ENCODE measurements at regions not wholly inside any gene's neighbourhood (a gene's known extent, or its start where the extent isn't known, plus 50 kb on each side); places are given as distances from the start of the nearest gene placed in this dataset.
A peak's percentile ranks its signal among the peaks of the same experiment; 100 is the strongest.

GRCh38 chr1:165147799-165148198 is 208.7 kb downstream of the LMX1A start:
- intact Hi-C loops (cut with micrococcal nuclease): no loop called here

GRCh38 chr1:165144757-165145397 is 211.6 kb downstream of the LMX1A start:
- intact Hi-C loops (cut with micrococcal nuclease): no loop called here
- Mint-ChIP-seq H3K4me3 (ENCODE audit: low read depth) (no peak overlapping the region), H3K27me3 (ENCODE audit: low read depth) (no peaks in the 10 kb centered on the region), H3K9me3 (no peaks in the 10 kb centered on the region), H3K4me1 (ENCODE audit: low read depth) (no peaks in the 10 kb centered on the region), H3K36me3 (ENCODE audit: low read depth) (no peaks in the 10 kb centered on the region), H3K27ac (no peak overlapping the region)
- peak; percentile 10 for DNase-seq (ENCODE audit: low spot score)

More at GRCh38 chr1:165147799-165148198, 208.7 kb downstream of the LMX1A start:
- DNase-seq (ENCODE audit: low spot score): no peak
- Mint-ChIP-seq H3K4me1 (ENCODE audit: low read depth) (no peaks in the 10 kb centered on the region), H3K4me3 (ENCODE audit: low read depth) (no peak overlapping the region), H3K36me3 (ENCODE audit: low read depth) (no peaks in the 10 kb centered on the region), H3K27ac (no peak overlapping the region), H3K9me3 (no peaks in the 10 kb centered on the region), H3K27me3 (ENCODE audit: low read depth) (no peaks in the 10 kb centered on the region)

DNA sequence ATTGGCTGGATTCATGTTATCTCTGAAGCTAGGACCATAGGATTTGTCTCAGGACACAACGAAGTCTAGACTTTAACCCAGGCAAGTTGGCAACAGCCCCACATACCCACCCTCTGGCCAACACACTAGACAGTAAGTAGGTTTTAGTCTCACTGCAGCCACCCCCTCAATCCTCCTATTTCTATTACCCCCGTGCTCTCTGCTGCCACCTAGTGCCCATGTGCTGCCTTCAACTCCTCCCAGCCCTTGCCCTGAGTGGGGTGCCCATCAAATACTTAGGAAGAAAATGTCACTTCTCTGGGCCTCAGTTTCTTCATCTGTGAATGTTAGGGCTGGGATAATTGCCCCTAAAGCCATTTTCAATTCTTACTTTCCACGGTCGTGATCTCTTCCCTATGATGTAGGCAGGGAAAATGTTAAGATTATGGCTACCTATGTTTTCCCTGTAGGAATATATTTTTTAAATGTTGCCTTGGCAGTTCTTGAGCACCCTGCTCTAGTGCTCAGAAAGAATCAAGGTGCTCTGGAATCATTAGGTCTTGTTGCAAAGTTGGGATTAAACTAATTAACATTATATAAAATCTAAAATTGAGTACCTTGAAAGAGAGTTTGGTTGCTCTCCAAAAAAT is 213.0 kb downstream of the LMX1A start:
- Mint-ChIP-seq H3K27me3 (ENCODE audit: low read depth) (no peaks in the 10 kb centered on the region), H3K4me3 (ENCODE audit: low read depth) (no peak overlapping the region), H3K36me3 (ENCODE audit: low read depth) (no peaks in the 10 kb centered on the region), H3K9me3 (no peaks in the 10 kb centered on the region), H3K4me1 (ENCODE audit: low read depth) (no peaks in the 10 kb centered on the region), H3K27ac (no peak overlapping the region)
- DNase-seq (ENCODE audit: low spot score): peak; percentile 10
- intact Hi-C loops (cut with micrococcal nuclease): no loop called here

DNA sequence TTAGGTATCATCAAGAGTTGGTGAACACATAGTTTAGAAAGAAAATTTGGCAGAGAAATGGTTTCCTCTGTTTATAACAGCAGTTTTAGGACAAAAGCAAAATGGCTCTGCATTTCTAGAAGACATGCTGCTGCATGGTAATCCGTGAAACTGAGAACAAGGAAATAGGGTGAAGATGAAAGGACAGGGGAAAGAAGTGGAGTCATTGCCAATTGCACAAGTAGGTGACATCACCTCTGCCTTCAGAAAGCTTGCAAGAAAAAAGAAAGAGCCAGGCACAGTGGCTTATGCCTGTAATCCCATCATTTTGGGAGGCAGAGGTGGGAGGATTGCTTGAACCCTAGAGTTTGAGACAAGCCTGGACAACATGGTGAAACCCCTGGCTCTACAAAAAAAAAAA is 217.6 kb downstream of the LMX1A start:
- Mint-ChIP-seq H3K9me3 (no peaks in the 10 kb centered on the region), H3K27ac (no peak overlapping the region), H3K4me3 (ENCODE audit: low read depth) (no peak overlapping the region), H3K36me3 (ENCODE audit: low read depth) (no peaks in the 10 kb centered on the region), H3K4me1 (ENCODE audit: low read depth) (no peaks in the 10 kb centered on the region), H3K27me3 (ENCODE audit: low read depth) (no peaks in the 10 kb centered on the region)
- DNase-seq (ENCODE audit: low spot score): no peak
- intact Hi-C loops (cut with micrococcal nuclease): no loop called here

- no peak overlapping the region for H3K27ac Mint-ChIP-seq
- intact Hi-C loops (cut with micrococcal nuclease): no loop called here
- H3K36me3 Mint-ChIP-seq (ENCODE audit: low read depth): no peaks in the 10 kb centered on the region
- no peak overlapping the region for H3K4me3 Mint-ChIP-seq (ENCODE audit: low read depth)
- H3K4me1 Mint-ChIP-seq (ENCODE audit: low read depth): no peaks in the 10 kb centered on the region
- H3K9me3 Mint-ChIP-seq: no peaks in the 10 kb centered on the region
- peaks cover 2% of the 10 kb centered on the region for H3K27me3 Mint-ChIP-seq (ENCODE audit: low read depth)
- DNase-seq (ENCODE audit: low spot score): no peak
Measured at GRCh38 chr1:165137551-165138316, 218.8 kb downstream of the LMX1A start.

GRCh38 chr1:165134431-165134830 is 222.1 kb downstream of the LMX1A start:
- H3K9me3 Mint-ChIP-seq: no peaks in the 10 kb centered on the region
- no peak overlapping the region for H3K27ac Mint-ChIP-seq
- intact Hi-C loops (cut with micrococcal nuclease): no loop called here
- H3K36me3 Mint-ChIP-seq (ENCODE audit: low read depth): no peaks in the 10 kb centered on the region
- H3K4me3 Mint-ChIP-seq (ENCODE audit: low read depth): no peak overlapping the region
- peaks cover 2% of the 10 kb centered on the region for H3K27me3 Mint-ChIP-seq (ENCODE audit: low read depth)
- no peaks in the 10 kb centered on the region for H3K4me1 Mint-ChIP-seq (ENCODE audit: low read depth)
- no peak for DNase-seq (ENCODE audit: low spot score)

DNA sequence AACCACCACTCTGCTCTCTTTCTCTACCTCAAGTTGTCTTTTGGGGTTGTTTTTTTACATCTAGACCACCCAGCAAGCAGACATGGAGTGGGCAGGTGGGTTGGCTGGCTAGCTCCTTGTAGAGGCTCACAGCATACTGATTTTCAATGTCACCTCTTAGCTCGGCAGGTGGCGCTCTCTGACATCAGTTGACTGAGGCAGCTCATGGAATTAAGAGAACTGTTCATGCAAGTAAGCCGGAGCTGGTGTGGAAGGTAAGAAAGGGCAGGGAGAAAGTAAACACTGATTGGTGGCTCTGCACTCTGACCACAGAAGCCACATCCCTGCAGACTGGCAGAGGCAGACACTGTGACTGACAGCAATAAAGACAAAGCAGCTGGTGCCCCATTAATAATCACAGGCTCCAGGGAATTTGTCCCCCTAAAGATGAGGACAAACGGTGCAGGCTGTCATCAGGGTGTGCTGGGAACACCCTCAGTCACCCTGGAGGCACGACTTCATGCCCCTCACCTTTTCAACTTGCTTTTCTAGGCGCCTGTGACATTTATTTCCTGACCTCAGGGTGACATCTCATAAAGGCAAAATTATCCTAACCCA is 226.8 kb downstream of the LMX1A start:
- no peak overlapping the region for H3K4me3 Mint-ChIP-seq (ENCODE audit: low read depth)
- no peak overlapping the region for H3K27ac Mint-ChIP-seq
- H3K27me3 Mint-ChIP-seq (ENCODE audit: low read depth): peaks cover 2% of the 10 kb centered on the region
- H3K36me3 Mint-ChIP-seq (ENCODE audit: low read depth): no peaks in the 10 kb centered on the region
- no peaks in the 10 kb centered on the region for H3K9me3 Mint-ChIP-seq
- intact Hi-C loops (cut with micrococcal nuclease): no loop called here
- no peaks in the 10 kb centered on the region for H3K4me1 Mint-ChIP-seq (ENCODE audit: low read depth)
- peak; percentile 15 for DNase-seq (ENCODE audit: low spot score)

GRCh38 chr1:165124772-165125171 is 231.7 kb downstream of the LMX1A start:
- H3K9me3 Mint-ChIP-seq: no peaks in the 10 kb centered on the region
- H3K4me1 Mint-ChIP-seq (ENCODE audit: low read depth): no peaks in the 10 kb centered on the region
- no peak overlapping the region for H3K4me3 Mint-ChIP-seq (ENCODE audit: low read depth)
- H3K27me3 Mint-ChIP-seq (ENCODE audit: low read depth): peaks cover 6% of the 10 kb centered on the region
- no peaks in the 10 kb centered on the region for H3K36me3 Mint-ChIP-seq (ENCODE audit: low read depth)
- intact Hi-C loops (cut with micrococcal nuclease): no loop called here
- DNase-seq (ENCODE audit: low spot score): no peak
- H3K27ac Mint-ChIP-seq: no peak overlapping the region

DNA sequence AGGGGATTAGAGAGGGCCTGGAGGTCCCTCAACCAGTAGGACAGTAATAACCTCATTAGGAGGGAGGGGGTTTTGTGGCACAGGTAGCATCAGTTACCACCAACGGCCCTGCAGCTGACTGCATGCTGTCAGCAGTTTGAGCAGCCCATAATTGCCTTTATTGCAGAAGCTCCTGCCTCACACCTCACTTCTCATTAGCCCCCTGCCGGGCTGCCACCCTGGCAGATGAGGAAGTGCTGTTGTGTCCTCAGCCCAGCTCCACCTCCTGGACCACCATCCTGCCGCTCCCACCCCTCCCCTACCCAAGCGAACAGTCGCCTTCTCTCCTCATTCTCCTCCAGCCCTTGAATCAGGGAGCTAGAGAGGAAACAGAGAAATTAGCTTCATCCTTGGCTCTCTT is 237.4 kb downstream of the LMX1A start:
- no peak for DNase-seq (ENCODE audit: low spot score)
- Mint-ChIP-seq H3K27me3 (ENCODE audit: low read depth) (peaks cover 29% of the 10 kb centered on the region), H3K4me3 (ENCODE audit: low read depth) (no peak overlapping the region), H3K27ac (no peak overlapping the region), H3K9me3 (no peaks in the 10 kb centered on the region), H3K36me3 (ENCODE audit: low read depth) (no peaks in the 10 kb centered on the region), H3K4me1 (ENCODE audit: low read depth) (no peaks in the 10 kb centered on the region)
- intact Hi-C loops (cut with micrococcal nuclease): no loop called here

DNA sequence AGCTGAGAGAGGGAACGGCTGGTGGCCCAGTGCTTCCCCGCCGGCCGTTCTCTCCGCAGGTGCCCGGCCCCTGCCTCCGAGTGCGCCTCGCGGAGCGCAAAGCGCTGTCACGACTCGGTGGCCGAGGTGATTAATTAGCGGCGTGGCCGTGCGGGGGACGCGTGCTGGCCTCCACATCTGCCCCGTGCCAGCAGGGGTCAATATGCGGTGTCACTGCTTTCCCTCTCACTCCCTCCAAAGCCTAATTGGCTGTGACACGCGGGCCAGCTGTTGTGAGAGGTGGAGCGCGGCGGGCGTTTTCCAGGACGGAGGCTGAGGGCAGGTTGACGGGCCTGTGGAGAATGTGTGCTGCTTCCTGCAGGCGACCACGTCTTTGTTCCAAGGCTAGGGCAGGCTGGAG is 239.0 kb downstream of the LMX1A start:
- Mint-ChIP-seq H3K4me3 (ENCODE audit: low read depth) (no peak overlapping the region), H3K9me3 (no peaks in the 10 kb centered on the region), H3K36me3 (ENCODE audit: low read depth) (no peaks in the 10 kb centered on the region), H3K27me3 (ENCODE audit: low read depth) (peaks cover 29% of the 10 kb centered on the region), H3K27ac (no peak overlapping the region), H3K4me1 (ENCODE audit: low read depth) (no peaks in the 10 kb centered on the region)
- intact Hi-C loops (cut with micrococcal nuclease): no loop called here
- no peak for DNase-seq (ENCODE audit: low spot score)

GRCh38 chr1:165116732-165117131 is 239.8 kb downstream of the LMX1A start:
- peaks cover 29% of the 10 kb centered on the region for H3K27me3 Mint-ChIP-seq (ENCODE audit: low read depth)
- H3K27ac Mint-ChIP-seq: no peak overlapping the region
- no peak overlapping the region for H3K4me3 Mint-ChIP-seq (ENCODE audit: low read depth)
- H3K4me1 Mint-ChIP-seq (ENCODE audit: low read depth): no peaks in the 10 kb centered on the region
- DNase-seq (ENCODE audit: low spot score): no peak
- no peaks in the 10 kb centered on the region for H3K9me3 Mint-ChIP-seq
- intact Hi-C loops (cut with micrococcal nuclease): no loop called here
- no peaks in the 10 kb centered on the region for H3K36me3 Mint-ChIP-seq (ENCODE audit: low read depth)

DNA sequence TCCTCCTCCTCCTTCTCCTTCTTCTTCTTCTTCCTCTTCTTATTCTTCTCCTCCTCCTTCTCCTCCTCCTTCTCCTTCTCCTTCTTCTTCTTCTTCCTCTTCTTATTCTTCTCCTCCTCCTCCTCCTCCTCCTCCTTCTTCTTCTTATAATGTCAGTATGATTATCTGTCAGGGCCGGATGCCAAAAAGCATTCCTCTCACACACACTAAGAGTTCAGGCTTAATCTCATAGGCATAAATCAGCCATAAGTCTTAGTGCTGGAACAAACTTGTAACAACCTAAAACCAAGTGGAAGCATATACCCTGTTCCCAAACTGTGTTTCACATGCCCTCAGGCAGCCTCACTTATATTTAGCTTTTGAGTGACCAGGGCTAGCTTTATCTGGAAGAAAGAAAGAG is 240.3 kb downstream of the LMX1A start:
- DNase-seq (ENCODE audit: low spot score): no peak
- Mint-ChIP-seq H3K4me1 (ENCODE audit: low read depth) (no peaks in the 10 kb centered on the region), H3K27me3 (ENCODE audit: low read depth) (peaks cover 28% of the 10 kb centered on the region), H3K36me3 (ENCODE audit: low read depth) (no peaks in the 10 kb centered on the region), H3K27ac (no peak overlapping the region), H3K9me3 (no peaks in the 10 kb centered on the region), H3K4me3 (ENCODE audit: low read depth) (no peak overlapping the region)
- intact Hi-C loops (cut with micrococcal nuclease): no loop called here

DNA sequence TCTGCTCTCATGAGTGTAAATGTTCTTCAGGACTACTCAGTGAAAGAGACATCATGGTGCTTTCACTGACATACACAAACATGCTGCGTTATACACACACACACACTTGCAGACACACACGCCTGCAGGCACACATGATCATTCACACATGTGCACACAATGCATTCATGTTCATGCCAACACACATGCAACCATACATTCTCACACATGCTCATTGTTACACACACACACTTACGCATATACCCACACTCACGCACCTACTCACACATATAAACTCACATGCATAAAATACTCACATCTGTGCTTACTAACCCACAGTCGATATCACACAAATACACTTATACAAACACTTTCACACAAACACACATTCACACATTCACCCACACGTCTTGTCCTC is 241.6 kb downstream of the LMX1A start:
- Mint-ChIP-seq H3K4me3 (ENCODE audit: low read depth) (no peak overlapping the region), H3K27ac (no peak overlapping the region), H3K4me1 (ENCODE audit: low read depth) (no peaks in the 10 kb centered on the region), H3K27me3 (ENCODE audit: low read depth) (peaks cover 23% of the 10 kb centered on the region), H3K36me3 (ENCODE audit: low read depth) (no peaks in the 10 kb centered on the region), H3K9me3 (no peaks in the 10 kb centered on the region)
- DNase-seq (ENCODE audit: low spot score): no peak
- intact Hi-C loops (cut with micrococcal nuclease): no loop called here

Measured in activated T-helper 2 cell treated with anti-CD3 and anti-CD28 coated beads, Interferon-gamma antibody, Interleukin-2, Interleukin-4, amounts not matched to agents 10 μg/mL and 5 μg/mL and 100 μg/mL, durations not matched to agents 14 hours and 24 hours and 36 hours (primary cell).